Astrocyte of the cerebellum (primary cell): ENCODE measurements at regions not wholly inside any gene's neighbourhood (a gene's known extent, or its start where the extent isn't known, plus 50 kb on each side); places are given as distances from the start of the nearest gene placed in this dataset.

ENCODE experiments used
- DNase-seq: peaks from one replicate; pipeline ENCODE4 v3.0.0-alpha.2; 2011; ENCODE audit warnings: low read depth
- H3K4me3 ChIP-seq: 2 replicates; pipeline ENCODE4 v1.5.1; 2011; ENCODE audit warnings: mild to moderate bottlenecking, low read depth, low read length, moderate library complexity
- in situ Hi-C: cut with HindIII; loops from 2 replicates; pipeline ENCODE4 v1.10.0; 2017; ENCODE audit warnings: low sequenced_read_pairs
- TF ChIP-seq, protein P1 (sequence below): IDR thresholded peaks from 2 replicates; pipeline ENCODE4 v1.5.1; 2012; ENCODE audit warnings: low read length, low read depth, moderate library complexity, mild to moderate bottlenecking; ENCODE audit errors: missing control alignments

DNA sequence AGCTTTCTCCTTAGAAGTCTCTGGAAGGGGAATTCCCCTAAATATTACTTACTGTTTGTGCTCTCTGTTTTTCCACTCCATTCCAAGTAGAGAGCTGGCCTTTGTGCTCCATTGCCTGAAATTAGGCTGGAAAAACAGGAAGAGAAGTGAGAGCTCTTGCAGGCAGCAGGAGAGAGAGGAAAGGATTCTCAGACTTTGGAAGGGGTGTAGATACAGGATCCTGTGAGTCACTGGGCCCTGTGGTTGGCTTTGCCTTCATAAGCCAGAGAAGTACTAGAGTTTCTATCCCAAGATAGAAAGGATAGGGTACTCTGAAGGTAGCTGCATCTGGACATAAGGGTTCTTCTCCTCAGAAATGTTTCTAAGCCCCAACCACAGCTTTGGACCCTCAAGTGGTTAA is 188.9 kb downstream of the CMPK2 start:
- in situ Hi-C loops, result no loop called here
- TF ChIP-seq, protein P1, sequence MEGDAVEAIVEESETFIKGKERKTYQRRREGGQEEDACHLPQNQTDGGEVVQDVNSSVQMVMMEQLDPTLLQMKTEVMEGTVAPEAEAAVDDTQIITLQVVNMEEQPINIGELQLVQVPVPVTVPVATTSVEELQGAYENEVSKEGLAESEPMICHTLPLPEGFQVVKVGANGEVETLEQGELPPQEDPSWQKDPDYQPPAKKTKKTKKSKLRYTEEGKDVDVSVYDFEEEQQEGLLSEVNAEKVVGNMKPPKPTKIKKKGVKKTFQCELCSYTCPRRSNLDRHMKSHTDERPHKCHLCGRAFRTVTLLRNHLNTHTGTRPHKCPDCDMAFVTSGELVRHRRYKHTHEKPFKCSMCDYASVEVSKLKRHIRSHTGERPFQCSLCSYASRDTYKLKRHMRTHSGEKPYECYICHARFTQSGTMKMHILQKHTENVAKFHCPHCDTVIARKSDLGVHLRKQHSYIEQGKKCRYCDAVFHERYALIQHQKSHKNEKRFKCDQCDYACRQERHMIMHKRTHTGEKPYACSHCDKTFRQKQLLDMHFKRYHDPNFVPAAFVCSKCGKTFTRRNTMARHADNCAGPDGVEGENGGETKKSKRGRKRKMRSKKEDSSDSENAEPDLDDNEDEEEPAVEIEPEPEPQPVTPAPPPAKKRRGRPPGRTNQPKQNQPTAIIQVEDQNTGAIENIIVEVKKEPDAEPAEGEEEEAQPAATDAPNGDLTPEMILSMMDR, result no peak
- no peak for DNase-seq
- no peak overlapping the region for H3K4me3 ChIP-seq

DNA sequence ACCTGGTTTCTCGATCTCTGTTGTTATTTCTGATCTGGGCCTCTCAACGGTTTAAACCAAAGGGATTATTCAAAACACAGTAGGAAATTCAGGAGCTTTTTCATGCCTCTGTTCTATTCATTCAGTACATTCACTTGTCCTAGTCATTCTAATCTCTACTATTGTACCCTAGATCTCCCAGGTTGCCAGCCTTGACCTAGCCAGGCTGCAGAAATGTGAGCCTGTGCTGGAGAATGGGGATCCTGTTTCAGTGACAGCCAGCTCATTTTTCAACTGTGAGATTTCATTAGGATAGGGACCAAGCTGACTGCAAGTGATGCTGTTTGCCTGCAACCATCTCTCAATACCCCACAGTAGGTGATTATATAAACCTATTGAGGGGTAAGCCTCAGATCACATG is 186.2 kb downstream of the CMPK2 start:
- no peak overlapping the region for H3K4me3 ChIP-seq
- TF ChIP-seq, protein P1, result no peak
- no peak for DNase-seq
- in situ Hi-C loops, result no loop called here

DNA sequence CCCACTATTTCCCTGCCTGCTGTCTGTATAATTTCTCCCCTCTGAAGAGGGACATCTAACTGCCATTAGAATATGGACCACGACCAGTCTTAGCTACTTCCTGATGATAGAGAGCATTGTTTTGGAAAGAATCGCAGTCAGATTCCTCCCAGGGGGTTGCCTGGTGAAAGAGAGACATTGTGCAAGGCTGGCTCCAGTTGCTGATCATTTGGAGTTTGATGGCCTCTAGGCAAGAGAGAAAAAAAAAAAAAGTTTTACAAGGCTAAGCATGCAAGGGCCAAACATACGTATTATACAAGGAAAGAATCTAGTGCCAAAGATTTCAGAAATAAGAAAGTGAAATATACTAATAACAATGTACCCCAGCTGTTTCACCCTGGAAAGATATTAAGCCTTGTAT is 182.2 kb downstream of the CMPK2 start:
- TF ChIP-seq, protein P1, result no peak
- in situ Hi-C loops, result no loop called here
- no peak overlapping the region for H3K4me3 ChIP-seq

DNA sequence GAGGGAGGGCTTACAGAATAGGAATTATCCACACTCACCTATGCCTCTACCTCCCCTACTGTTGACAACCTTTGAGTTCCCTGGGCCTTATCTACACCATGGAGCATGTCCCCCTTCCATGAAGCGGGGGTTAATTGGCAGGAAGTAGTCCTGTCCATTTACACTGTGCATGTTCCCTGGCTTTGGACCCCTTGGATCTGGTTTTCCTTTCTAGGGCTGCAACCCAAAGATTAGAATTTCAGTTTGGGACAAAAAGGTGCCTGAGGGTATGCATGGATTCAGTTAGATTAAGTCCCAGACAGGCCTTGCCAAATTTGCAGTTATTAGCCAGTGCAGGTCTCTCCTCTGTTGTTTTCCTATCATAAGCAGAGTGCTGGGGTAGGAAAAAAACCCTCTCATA is 180.3 kb downstream of the CMPK2 start:
- DNase-seq, result no peak
- TF ChIP-seq, protein P1, result no peak
- in situ Hi-C loops, result no loop called here
- H3K4me3 ChIP-seq, result no peak overlapping the region

More for the DNA sequence above, 182.2 kb downstream of the CMPK2 start:
- no peak for DNase-seq

DNA sequence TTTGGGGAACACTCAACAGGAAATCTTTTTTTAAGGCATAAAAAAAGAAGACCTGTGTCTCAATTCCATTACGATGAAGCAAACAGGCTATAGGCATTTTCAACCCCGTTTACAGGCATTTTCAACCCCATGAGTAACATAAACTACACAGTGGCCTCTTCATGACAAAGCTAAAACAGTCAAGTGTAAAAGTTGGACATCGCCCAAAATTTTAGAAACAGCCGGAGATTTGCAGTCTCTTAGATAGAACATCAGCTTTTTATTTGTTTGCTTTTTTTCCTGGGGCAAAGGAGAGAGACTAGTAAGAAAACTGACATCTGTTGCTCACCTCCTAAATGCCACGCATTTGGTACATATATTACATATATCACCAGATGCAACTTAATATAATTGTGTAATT is 173.7 kb downstream of the CMPK2 start:
- no peak overlapping the region for H3K4me3 ChIP-seq
- TF ChIP-seq, protein P1, result no peak
- in situ Hi-C loops, result no loop called here
- DNase-seq, result no peak

DNA sequence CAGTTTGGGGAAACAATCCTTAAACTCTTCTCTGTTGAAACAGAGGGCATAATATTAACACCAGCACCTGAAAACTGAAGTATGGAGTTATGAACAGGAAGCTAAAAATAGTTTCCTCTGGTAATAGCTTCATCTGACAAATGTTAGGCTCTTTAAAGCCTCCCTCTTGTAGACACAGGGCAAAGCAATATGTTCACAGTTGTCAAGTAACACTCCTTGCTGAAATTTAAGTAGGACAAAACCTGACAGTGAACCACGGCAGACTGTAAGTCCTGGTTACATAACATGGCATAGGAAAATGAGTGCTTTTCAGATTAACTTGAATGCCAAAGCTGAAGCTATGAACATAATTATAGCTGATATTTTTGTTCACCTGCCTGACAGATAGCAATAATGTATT is 172.9 kb downstream of the CMPK2 start:
- TF ChIP-seq, protein P1, result no peak
- in situ Hi-C loops, result no loop called here
- H3K4me3 ChIP-seq, result no peak overlapping the region
- no peak for DNase-seq

DNA sequence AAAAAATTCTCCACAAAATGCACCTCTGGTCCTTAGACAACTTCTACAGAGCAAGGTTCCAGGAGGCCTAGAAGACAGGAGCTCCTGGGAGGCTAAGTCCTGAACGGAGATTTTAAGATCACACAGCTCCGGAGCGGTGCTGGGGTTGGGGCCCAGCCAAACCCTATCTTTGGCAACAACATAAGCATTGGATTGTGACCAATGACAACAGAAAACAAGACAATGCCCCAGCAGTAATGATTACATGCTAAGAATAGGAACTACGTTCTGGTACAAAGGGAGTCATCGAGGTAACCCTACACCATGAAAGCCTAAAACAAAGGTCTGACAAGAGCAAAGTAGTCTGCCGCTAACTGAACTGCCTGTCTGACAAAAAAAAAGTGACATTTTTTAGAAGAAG is 171.2 kb downstream of the CMPK2 start:
- no peak overlapping the region for H3K4me3 ChIP-seq
- TF ChIP-seq, protein P1, result no peak
- DNase-seq, result peak; percentile 69
- in situ Hi-C loops, result no loop called here
